Loucy (cell line): ENCODE measurements at regions not wholly inside any gene's neighbourhood (a gene's known extent, or its start where the extent isn't known, plus 50 kb on each side); places are given as distances from the start of the nearest gene placed in this dataset.

Experiments
- CTCF ChIP-seq: fragments of 200-600 bp; sonication (generic); conservative IDR thresholded peaks from 2 replicates; pipeline ENCODE4 v1.5.1; 2014; ENCODE audit warnings: mild to moderate bottlenecking, antibody characterized with exemption, low read length
- EZH2phosphoT487 ChIP-seq: fragments of 200-600 bp; IDR thresholded peaks from 2 replicates; pipeline ENCODE4 v1.6.1; 2018; ENCODE audit warnings: antibody characterized with exemption, mild to moderate bottlenecking, moderate library complexity, borderline replicate concordance

GRCh38 chr7:17057143-17057509 lies 175.3 kb upstream of the AGR3 start:
- no peak for TF ChIP-seq CTCF
- TF ChIP-seq EZH2phosphoT487 = no peak
